Fibroblast of upper back skin (primary cell): ENCODE measurements at regions not wholly inside any gene's neighbourhood (a gene's known extent, or its start where the extent isn't known, plus 50 kb on each side); places are given as distances from the start of the nearest gene placed in this dataset.
"Not testable (repeated sequence)": the region's sequence is repeated elsewhere in the genome, so short reads cannot be mapped to it uniquely, and the experiment has no call there.

ENCODE experiments used
- DNase-seq: peaks from one replicate; pipeline ENCODE4 v3.0.0-alpha.2; 2013

DNA sequence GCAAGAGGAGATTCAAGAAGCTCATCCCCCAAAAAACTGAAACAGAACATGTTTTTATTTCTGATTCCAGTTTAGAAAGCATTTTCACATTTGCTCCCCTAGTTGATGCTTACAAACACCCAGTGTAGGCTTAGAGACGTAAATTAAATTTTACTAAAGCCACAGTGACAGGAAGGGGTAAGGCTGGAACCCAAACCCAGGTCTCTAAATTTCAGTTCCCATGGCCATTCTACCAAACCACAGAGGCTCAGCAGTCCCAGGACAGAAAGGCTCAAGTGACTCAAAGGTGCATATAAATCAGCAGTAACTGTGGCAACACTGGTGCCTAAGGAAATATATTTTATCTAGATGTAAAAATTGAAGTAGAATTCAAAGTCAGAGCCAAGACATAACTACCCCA, 128.7 kb downstream of the CEP120 start:
- no peak for DNase-seq

DNA sequence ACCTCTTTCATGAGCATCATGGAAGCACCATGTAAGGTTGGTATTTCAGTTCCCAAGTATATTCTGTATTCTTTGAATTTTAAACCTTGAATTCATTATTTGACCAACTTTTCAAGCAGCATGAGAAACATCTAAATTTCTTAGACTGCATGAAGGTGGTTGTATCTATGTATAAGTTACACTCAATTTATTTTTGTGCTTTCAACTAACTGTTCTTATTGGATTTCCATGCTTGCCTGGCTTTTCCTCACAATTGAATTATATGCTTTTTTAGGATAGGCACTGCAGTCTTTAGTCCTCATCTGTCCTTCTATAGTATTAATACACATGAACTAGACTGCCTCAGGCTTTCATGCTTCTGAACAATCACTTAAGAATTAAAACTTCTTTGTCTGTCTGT, 134.0 kb downstream of the CEP120 start:
- no peak for DNase-seq

DNA sequence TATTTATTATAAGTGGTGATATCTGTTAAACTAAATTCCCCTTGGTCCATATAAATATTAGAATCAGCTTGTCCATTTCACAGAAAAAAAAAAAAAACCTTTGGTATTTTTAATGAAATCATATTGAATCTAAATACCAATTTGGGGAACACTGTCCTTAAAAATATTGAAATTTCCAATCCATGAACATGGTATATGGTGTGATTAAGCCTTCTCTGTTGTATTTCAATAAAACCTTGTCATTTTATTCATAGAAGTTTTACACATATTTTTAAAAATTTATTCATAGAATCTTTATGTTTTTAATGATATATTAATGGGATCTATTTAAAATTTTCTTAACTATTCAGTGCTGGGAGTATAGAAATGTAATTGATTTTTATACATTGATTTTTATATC, 135.3 kb downstream of the CEP120 start:
- no peak for DNase-seq

DNA sequence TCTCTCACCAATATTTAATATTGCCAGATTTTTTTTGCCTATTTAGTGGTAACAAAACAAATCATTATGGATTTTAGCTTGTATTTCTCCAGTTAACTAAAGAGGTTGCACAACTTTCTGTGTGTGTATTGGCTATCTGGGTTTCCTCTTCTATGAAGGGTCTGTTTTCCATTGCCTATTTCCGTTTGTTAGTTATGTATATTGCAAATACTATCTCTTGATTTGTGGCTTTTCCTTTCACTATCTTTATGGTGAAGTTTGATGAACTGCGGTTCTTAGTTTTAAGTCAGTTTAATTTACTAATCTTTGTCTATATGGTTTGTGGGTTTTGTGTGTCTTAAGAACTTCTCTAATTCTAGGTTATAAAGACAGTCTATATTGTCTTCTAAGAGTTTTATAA, 136.3 kb downstream of the CEP120 start:
- no peak for DNase-seq

DNA sequence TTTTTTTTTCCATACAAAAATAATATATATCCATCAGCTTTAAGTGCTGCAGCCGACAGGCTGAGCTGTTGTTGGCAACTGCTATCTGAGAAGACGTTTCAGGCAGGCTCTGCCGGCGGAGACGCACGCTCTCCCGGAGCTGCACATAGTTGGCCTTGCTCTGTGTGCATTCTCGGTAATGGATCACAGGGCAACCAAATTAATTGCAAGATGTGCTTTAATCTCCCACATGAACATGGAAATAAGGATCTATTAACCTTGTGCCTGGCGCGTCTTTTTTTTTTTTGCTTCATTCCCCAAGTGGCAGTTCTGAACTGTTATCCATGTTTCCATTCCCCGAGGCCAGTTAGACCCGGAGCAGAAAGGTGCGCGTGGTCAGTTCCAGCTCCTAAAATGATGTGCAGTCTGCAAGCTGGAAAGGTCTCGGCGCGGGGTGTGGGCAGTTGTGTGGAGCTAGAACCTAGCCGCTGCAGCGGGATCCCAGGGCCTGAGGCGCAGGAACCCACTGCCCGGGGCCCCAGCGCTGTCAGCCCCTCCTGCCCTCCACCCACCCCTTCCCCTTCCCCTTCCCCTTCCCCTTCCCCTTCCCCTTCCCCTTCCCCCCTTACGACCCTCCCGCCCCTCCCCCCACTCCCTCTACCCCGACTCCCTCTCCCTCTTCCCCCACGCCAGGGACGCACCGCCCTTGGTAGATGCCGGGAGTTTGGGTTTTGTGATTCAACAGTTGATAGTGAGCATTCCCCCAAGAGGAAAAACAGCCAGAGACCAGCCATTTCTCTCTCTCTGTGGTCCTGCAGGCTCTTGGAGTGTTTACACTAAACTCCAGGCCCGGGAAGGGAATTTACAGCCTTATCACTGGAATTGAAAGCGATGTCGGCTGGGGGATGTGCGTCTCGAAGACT, 137.8 kb downstream of the CEP120 start:
- peak; percentile 44 for DNase-seq

DNA sequence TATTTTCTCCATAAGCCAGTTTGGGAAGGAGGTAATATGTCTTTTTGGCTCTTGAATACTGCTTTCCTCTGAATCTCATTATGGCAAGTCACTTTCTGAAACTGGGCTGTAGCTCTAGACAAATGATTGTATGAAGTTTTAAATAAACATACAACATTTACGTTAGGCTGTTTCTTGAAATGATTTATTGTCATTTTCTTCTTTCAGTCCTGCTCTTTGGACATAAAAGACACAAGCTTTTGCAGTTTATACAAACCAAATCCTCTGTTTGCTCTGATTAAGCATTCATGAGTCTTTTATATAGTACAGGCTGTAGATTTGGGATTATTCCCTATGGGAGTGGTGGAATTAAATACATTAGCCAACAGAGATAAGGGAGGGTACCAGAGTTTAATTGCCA, 139.7 kb downstream of the CEP120 start:
- DNase-seq = no peak

DNA sequence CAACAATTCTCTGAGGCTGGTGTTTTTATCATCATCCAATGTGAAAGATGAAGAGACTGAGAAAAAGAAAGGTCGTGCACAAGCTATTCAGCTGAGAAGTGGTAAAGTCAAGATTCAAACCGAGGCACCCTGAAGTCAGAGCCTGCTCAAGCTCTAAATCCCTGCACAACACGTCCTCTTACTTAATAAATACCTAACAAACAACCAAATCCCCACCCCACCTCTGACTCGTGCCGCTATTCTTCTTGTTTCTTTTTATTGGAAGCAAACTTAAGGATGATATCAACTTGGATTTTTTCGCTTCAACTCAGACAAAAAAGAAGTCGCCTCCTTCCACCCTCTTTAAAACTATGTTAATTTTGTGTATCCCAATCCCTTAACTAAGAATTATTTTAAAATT, 140.2 kb downstream of the CEP120 start:
- DNase-seq = no peak

DNA sequence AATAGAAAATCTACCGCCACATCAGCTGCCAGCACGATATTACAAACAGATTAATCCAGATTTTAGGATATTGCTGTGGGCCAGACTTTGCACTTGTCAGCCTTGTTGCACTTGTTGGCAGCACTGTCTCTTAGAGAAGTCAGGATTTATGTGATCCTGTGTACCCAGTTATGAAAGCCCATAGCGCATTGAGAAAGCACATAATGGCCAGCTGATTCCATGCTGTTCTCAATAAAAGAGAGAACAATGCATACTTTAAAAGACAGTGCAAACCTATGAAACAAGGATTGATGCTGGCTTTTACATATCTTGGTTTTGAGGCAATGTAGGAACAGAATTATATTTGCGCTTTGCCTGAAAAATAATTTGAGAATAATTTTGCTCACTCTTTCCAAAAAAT, 140.8 kb downstream of the CEP120 start:
- DNase-seq = no peak

DNA sequence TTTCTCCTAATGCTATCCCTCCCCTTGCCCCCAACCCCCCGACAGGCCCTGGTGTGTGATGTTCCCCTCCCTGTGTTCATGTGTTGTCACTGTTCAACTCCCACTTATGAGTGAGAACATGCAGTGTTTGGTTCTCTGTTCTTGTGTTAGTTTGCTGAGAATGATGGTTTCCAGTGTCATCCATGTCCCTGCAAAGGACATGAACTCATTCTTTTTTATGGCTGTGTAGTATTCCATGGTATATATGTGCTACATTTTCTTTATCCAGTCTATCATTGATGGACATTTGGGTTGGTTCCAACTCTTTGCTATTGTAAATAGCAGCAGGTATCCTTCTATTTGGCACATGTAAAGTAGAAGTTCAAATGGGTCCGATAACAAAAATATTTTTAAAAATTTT, 142.3 kb downstream of the CEP120 start:
- not testable (repeated sequence) for DNase-seq

DNA sequence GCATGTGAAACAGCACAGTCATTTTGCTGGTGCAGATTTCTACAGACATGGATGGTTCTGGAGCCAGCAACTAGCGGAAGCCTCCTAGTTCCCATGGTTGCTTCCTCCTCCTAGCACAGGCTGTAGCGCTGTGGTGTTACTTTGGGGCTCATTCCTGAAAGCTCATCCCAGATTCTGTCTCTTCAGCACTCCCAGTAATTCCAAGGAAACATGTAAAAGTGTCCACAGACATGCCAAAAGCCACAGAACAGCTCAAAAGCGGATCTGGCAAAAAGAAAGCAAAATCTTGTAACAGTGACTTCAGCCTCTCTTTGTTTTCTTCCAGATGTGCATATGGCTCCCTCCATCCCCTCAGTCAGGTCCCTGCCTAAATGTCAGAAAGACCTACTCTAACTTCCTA, 144.1 kb downstream of the CEP120 start:
- no peak for DNase-seq

DNA sequence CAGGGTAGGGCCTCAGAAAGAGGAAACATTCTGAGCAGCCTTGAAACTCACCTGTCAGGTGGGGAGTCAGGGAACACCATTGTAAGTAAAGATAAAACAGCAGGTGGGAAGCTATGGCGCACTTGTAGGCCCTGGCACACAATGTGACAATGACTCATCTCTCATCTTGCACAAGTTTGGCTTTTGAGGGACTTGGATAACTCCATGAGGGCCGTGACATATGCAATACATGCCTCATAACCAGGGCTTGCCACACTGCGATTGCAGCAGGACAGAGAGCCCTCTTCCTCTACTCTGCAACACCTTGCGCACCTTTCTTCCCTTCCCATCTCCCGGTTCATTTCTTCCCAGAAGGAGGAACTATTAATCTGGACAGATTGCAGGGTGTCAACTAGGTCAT, 144.9 kb downstream of the CEP120 start:
- no peak for DNase-seq

DNA sequence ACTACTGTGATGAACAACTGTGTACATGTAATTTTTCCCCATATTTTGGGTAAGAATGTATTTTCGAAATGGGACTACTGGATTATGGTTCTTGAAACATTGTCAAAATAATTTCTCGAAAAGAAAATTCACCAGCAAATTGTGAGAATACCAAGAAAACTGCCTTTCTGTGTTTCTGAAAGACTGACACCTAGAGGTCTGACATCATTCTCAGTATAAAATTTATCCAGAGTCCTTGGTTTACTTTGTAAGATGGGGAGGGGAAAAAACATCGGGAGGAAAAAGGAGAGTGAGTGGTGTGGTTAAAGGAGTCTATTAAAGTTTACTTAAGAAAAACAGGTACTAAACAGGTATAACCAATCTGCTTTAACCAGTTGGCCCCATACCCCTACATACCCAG, 149.2 kb downstream of the CEP120 start:
- no peak for DNase-seq

DNA sequence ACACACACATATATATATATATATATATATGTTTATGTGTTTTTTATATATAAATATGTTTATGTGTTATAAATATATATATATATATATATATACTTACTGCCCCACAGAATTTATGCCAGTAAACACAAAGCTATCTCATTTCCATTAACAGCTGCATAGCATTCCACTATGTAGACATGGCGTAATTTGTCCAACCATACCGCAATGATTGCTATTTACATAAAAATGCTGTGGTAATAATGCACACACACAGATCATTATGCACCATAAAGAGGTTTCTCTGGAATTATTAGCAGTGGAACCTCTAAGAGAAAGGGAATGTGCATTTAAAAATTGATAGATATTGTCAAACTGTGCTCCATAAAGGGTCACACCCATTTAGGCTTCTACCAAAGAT, 150.1 kb downstream of the CEP120 start:
- DNase-seq = no peak

DNA sequence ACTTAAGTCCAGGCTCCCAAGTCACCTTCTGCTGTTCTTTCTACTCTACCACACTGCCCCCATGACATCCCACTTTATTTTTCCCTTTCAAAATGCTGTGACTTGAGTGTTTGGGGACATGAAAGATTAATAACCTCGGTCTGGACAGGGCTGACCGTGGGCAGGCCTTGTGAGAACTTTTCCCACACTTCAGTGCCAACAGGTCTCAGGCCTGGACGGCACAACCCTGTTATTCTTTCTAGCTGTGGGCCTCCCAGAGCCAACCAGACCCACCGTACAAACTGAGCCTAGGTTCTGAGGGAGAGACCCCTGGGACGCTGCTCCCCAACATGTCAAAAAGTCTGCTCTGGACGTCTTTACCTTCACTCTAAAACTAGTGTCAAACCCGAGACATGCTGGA, 153.4 kb downstream of the CEP120 start:
- no peak for DNase-seq

DNA sequence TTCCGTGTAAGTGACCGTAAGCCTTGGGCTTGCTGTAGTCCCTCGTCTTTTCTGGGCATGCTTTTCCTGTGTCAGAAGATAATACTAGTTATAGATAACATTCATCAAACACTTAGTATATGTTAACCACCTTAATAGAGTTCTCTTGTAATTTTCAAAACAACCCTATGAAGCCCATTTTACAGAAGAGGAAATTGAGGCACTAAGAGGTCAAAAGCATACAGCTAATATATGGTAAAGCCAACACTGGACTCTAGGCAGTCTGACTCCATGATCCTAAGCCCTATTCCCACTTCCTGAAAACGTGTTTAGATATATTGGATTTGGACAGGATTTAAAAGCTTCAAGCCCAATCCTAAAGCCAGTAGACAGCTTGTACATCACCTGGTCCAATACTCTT, 153.8 kb downstream of the CEP120 start:
- DNase-seq = no peak

DNA sequence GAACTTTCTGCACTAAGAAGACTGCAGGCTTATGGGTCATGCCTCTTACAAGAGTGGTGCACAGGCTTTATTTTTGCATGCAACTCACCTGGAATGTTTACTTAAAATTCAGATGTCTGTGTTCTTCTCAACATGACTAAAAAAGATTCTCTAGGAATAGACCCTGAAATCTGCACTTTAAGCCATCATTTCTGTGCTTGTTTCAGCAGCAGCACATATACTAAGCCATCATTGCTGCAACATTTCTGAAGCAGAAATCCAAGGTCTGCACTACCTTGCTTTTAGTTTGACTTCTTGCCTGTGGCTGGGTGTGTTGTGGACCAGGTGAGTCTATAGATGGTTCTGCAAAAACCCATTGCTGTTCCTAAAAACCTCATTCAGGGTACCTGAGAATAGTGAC, 156.8 kb downstream of the CEP120 start:
- no peak for DNase-seq

DNA sequence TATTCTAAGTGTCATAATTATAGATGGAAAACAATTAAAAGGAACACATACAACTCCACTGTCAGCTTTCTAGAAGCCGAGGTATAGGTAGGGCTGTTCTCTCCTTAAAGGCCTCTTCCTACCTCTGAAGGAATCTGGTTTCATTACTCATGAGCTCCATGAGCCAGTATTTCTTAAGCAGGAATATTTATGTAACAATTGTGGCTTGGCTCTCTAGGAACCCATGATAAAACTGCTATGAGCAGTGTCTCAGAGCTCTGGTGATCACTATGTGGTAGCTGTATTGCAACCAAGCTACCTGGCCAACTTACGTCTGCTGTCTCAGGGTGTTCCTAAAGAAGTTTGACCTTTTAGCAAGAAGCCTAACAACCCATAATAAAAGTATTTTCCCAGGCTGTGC, 157.7 kb downstream of the CEP120 start:
- DNase-seq = peak; percentile 42

DNA sequence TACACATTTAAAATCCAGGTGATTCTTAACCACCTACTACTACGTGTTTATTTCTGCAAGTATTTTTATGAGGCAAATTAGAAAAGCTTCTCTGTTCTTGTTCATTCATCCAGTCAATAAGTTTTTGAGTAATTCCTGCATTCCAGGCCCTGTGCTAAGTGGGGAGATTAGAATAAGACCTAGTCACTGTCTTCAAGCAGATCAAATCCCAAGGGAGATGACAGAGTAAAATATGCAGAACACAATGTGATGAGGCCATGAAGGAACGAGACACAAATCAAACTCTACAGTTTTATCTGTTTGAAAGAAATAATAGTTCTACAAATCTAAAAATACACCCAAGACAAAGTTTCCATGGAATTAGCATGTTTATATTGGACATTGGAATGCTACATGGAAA, 158.8 kb downstream of the CEP120 start:
- peak; percentile 17 for DNase-seq

DNA sequence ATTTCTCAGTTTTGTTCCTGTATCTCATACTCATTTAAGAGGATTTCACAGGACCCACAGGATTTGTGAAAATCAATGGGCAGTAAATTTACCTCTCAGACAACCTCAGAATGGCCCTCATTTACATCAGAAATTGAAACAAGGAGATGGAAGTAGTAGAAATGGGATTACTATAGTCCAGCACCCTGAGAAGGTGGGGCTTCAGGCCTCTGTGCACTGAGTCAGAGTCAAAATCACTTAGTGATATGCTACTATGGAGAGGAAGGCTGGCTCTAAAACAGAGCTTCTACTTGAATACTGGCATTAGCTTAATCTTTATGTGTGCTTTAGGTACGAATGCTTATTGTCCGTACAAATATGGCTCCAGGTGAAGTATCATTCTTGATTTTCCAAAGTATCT, 159.3 kb downstream of the CEP120 start:
- DNase-seq = no peak

DNA sequence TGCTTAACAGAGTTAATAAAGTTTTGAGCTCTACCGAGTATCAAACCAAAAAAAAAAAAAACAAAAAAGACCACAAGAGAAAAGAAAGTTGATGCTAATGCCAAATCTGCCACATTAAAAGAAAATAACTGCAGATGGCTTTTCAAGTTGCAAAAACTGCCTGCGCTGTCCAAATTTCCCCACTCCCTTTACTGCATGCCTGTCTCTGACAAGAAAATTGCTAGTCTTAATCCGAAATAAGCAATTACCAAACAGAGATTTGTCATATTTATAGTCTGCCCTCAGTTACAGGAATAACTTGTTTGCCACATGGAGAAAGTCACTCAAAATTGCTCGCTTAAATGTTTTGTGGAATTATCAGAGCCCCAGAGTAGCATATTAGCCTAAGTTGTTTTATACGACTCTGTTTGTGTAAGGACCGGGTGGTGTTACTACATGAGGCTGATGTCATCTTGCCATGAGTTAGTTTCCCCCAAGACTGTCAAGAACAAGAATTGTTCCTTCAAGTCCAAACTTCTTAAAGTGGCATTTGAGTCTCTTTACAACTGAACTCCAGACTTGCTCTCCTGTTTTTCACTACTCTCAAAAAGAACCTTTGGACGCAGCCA, 160.9 kb downstream of the CEP120 start:
- peak; percentile 10 for DNase-seq

DNA sequence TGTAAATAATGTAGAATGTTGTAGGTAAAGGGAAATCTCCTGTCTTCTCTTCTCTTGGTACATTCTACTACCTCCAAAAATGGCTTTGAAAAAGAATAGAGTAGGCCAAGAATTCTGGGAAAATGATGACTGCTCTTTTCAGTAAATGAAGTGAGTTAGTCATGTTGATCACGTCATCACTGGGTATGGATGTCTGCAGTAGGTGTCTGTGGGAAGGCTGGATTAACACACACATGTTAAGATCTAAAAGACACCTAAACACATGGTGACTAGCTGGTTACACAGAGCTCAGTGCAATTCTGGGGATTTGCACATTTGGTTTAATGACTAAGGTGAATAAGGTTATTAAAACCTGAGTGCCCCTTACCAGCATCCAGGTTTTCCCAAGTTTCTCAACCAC, 161.5 kb downstream of the CEP120 start:
- peak; percentile 36 for DNase-seq

DNA sequence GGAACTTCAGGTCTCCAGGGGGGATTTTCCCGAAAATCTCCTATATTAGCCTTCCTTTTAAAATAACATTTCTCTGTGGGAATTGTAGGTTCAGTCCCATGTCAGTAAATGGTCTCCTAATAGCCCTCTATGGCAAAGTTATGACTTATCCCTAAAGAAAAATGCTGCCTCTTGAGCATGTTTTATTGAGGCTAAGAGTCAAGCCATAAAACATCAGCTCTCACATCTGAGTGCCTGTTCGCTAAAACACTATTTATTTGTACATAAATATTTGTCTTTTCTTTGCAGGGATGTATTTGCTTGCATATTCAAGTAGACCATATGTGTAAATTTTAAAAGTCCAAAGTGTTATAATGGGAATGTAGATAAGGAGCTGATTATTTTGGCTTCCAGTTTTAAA, 160.4 kb downstream of the PRDM6 start:
- no peak for DNase-seq

DNA sequence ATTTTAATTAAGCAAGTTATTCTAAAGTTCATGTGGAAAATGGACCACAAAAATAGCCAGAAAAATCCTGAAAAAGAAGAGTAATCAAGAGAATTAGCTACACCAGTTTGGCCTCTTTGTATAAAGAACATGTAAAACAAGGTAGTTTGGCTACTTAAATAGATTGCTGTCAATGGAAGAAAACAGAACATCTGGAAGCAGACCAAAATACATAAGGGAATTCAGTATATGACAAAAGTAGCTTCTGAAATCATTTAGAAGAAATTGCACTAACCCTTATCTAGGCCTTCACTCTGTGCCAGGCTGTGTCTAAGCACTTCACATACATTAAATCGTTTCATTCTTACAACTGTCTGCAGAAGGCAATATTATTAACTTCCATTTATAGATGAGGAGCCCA, 156.6 kb downstream of the PRDM6 start:
- no peak for DNase-seq

DNA sequence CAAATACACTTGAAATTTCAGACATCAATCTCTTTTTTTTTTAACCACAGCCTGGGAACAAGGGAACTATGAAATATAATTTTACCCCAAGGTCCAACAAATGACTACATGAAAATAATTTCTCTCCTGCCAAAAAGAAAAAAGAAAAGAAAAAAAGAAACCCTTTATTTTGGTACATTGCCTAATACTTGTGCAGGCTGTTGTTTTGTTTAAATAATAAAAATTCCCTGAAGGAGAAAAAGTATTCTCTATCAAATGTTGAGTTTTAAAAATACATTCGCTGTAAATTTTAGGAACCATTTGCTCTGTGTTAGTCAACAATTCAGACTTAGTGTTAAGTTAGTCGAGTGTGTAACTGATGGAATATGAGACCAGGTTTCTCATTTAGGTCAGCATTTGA, 155.4 kb downstream of the PRDM6 start:
- DNase-seq = no peak
